ENCODE measurements at regions not wholly inside any gene's neighbourhood (a gene's known extent, or its start where the extent isn't known, plus 50 kb on each side); places are given as distances from the start of the nearest gene placed in this dataset.

GRCh38 chr10:124292911-124293615 is 125.7 kb downstream of the OAT start:
- no peak for FAIRE-seq
- TF ChIP-seq CTCF (IDR thresholded peaks at IDR 0.05; ENCODE audit: insufficient read depth, missing control alignments): no peak
- DNase-seq (ENCODE audit: insufficient read length, low spot score): no peak

GRCh38 chr10:124291001-124291701 is 127.6 kb downstream of the OAT start:
- no peak for FAIRE-seq
- no peak for DNase-seq (ENCODE audit: insufficient read length, low spot score)
- no peak for TF ChIP-seq CTCF (IDR thresholded peaks at IDR 0.05; ENCODE audit: insufficient read depth, missing control alignments)

GRCh38 chr10:124289851-124290795 is 128.6 kb downstream of the OAT start:
- TF ChIP-seq CTCF (IDR thresholded peaks at IDR 0.05; ENCODE audit: insufficient read depth, missing control alignments): no peak
- FAIRE-seq (no peak), DNase-seq (ENCODE audit: insufficient read length, low spot score) (no peak)

- DNase-seq (ENCODE audit: insufficient read length, low spot score) (no peak), FAIRE-seq (no peak)
- no peak for TF ChIP-seq CTCF (IDR thresholded peaks at IDR 0.05; ENCODE audit: insufficient read depth, missing control alignments)
Measured at GRCh38 chr10:124288928-124289850, 129.5 kb downstream of the OAT start.

GRCh38 chr10:124288486-124288885 is 130.2 kb downstream of the OAT start:
- TF ChIP-seq CTCF (IDR thresholded peaks at IDR 0.05; ENCODE audit: insufficient read depth, missing control alignments): no peak
- no peak for DNase-seq (ENCODE audit: insufficient read length, low spot score)
- FAIRE-seq: no peak

- no peak for DNase-seq (ENCODE audit: insufficient read length, low spot score)
- TF ChIP-seq CTCF (IDR thresholded peaks at IDR 0.05; ENCODE audit: insufficient read depth, missing control alignments): no peak
- no peak for FAIRE-seq
Measured at GRCh38 chr10:124287791-124288190, 130.9 kb downstream of the OAT start.

All from D721Med (cell line).